GM21825 (cell line): ENCODE measurements at regions not wholly inside any gene's neighbourhood (a gene's known extent, or its start where the extent isn't known, plus 50 kb on each side); places are given as distances from the start of the nearest gene placed in this dataset.
"Not testable (repeated sequence)": the region's sequence is repeated elsewhere in the genome, so short reads cannot be mapped to it uniquely, and the experiment has no call there.

ENCODE experiments used
- ATAC-seq: cut with Tn5 transposase; IDR thresholded peaks from one replicate; pipeline ENCODE4 v1.9.1; 2021; ENCODE audit warnings: mild to moderate bottlenecking, moderate library complexity; ENCODE audit not compliant: unreplicated experiment

DNA sequence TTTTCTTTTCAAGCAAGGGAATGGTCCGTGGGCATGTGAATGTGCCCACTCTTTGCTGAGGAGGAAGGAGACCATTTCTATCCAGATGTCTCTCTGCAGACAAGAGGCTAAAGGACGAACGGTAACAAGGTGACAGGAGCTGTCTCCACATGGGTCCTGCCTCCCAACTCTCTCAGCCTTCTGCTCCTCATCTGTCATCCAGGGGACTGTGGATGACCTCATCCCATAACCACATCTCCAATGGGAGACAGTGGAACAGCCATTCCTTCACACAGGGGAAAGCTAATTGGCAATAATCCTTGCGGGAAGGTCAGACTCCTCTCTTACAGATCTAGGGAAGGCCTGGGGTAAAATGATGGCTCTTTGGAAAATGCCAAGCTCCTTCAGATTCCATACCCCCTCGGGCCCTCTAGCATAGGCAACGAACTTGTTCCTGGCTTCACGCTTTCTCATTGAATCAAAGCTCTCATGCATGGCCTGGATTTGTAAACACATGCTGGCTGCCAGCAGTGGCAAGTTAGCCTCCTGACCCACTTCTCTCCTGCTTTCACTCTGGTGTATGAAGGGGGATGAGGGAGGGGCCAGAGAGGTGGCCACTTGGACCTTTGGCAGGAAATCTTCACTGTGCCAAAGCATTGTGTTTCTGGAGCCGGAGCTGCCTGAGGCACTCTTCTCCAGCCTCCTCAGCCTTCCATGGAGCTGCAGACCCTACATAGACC, 65.8 kb upstream of the IKBKE start:
- not testable (repeated sequence) for ATAC-seq

DNA sequence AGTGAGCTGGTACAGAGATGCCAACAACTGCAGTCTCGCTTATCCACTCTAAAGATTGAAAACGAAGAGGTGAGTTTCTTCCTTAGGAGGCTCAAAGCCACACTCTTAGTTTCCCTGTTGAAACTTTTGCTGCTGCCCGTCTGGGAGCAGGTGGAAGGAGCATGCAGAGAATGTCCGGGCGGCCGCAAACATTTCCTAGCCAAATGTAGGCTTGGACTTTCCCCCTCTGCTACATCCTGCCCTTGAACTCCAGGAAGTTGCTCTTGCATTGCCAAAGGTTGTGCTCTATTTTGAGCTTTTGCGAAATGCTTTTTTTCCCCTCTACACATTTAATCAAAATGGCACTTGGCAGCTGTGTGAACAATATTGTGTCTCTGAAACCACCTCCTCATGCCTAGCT, 65.0 kb upstream of the IKBKE start:
- not testable (repeated sequence) for ATAC-seq

DNA sequence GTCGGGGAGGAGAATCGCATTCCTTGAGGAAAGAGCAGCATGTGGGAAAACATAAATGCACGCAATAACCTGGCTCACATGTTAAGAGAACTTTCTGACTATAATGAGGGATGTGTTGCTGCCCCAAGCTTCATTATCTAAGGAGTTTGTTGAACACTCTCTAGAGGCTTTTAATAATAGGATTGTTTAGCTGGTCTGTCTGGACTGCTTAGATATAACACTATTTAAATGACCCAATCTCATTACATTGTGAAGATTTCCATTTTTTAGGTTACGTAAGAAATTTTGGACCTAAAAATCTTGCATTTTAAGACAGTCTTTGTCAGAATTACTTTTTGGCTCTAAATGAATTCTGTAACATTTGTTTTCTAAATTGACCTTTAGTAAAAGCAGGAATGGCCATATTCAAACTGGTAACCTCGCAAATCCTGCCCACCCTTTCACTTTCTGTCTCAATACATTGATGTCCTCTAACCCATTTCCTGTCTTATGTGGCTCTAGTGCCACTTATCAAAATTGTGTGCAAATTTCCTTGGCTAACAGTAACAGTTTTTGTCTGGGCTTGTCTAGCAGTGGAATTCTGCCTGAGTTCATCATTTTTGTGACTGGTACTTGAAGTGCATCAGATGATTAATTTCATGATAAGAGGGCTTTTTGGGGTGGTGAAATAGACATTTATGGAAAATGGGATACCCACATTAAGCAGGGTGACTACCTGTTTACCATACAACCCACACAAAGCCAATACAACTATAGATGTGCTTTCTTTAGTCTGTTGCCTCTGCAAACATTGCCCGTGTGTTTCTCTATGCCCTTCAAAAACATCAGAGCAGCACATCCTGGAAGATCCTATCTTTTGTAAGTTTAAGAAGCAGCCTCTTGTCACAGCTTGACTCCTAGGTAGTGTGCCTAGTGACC, 61.6 kb upstream of the IKBKE start:
- ATAC-seq = not testable (repeated sequence)

DNA sequence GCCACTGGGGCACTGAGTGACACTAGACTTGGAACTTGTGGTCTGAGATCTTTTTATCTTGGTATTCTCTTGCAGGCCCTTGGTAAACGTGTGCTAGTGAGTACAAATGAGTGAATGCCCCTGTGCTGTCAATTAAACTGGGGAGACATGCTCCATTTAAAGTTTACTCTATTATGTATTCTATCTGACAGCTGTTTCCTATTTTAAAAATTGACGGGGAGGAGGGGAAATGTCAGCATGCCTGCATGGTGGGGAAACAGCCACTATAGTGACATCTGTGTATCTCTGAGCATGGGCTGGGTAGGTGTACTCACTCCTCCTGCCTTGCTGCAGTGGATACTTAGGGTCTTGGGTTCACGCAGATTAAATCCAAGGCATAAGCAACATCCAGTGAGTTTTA, 59.0 kb upstream of the IKBKE start:
- no peak for ATAC-seq

DNA sequence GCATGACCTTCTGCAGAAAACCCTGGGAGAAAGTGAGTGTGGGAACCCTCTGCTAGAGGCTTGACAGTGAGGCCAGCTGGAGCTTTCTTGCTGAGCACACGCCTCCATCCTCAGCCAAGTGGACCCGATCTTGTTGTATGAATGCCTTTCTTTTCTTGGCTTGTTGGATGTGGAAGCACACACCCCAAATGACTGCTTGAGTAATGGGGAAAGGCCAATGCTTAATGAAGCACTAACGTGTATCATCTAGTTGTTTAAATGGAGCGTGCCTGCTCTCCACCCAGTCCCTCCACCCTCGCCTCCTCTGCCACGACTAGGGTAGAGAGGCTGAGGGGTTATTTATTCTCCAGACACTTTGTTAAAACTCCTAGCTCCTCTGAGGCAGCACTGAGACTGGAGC, 54.3 kb upstream of the IKBKE start:
- no peak for ATAC-seq

DNA sequence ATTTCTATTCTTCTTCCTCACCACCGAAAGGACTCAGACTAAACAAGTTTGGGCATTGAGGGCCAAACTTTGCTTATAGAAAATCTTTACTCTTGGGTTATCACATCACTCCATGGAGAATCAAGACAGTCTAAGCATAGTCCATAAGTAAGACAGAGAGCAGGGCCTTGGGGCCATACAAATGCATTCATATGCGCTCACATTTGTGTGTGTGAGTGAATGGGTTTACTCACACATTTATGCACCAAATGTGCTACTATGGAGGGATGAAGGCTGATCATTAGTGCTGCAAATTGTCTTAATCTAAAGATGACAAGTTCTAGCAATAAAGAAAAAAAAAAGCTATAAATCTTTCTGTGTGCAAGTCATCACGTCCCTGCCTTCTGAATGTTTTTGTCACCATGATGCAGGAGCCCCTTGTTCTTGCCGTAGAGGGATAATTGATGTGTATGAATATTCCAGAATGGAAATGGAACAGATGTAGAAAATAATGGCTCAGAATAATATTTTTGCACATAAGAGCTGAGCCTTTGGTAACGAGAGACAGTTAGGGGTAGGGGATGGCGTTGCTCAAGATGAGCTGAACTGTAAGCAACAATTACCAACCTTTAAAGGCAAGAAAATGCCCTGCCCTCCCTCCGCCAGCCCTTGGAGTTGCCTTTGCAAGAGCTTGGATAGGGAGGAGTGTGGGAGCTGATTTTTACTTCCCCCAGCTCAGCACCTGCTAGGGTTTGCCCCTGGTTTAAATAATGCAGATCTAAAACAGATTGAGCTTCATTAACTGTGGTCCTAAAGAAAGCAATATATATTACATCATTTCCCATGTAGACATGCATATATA, 52.3 kb upstream of the IKBKE start:
- no peak for ATAC-seq

DNA sequence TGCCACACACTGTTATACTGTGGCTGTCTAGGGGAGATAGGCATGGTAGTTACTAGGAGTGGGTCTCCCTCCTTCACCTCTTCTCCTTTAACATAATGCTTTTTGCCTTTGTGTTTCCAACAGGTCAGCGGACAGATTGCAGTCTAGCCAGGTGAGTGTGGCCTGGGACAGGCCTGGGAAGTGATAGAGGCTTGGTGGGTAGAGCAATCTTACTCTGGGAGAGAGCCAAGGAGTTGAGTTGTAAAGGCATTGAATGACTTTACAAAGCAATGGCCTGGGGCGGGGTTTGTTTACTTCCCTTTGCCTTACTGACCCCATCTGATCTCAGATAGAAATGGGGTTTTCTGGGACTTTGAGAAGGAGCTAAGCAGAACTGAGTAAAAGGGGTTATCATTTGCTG, 51.0 kb upstream of the IKBKE start:
- ATAC-seq = no peak

DNA sequence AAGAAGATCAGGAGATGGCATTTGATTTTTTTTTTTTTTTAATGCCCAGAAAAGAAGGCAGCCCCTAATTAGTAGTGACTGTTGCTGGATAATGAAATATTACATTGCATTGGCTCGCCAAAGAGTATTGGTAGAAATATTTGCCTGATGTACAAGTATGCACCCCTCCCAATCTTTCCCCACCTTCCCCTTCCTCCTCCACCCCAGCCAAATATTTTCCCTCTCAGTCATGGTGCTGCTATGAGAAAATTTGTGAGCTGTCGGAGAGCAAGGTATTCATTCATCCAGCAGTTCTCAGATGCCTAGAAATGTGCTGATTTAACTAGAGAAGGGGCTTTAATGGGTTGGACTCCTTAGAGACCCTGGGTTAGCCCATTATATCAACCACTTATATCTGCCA, 50.5 kb upstream of the IKBKE start:
- no peak for ATAC-seq

DNA sequence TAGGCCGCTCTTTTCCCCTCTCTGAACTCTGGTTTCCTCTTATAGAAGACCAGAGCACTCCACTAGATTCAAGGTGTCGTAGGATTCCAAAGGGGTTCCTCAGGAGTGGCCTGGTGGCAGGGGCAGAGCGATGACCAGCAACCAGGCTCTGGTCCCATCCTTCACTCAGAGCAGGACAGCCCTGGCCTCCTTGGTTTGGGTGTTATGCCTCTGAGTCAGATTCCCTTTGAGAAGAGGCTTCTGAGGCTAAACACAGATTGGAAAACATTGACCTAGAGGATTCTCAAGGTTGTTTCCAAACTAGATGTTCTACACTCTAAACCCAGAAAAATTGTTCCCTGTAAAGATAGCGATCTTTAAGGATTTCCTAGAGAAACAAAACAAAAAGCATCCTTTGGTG, 49.8 kb upstream of the IKBKE start:
- ATAC-seq = no peak
